Endothelial cell of umbilical vein (primary cell): ENCODE measurements at regions not wholly inside any gene's neighbourhood (a gene's known extent, or its start where the extent isn't known, plus 50 kb on each side); places are given as distances from the start of the nearest gene placed in this dataset.

Source experiments
- BruUV-seq: library from RNA; stranded (reverse); fragments of 400-500 nt; replicated peaks from 2 replicates; lab custom pipeline; 2021; lab: Mats Ljungman, UMichigan
- CTCF ChIA-PET: fragments of 300-600, 350-600 bp; sonication (Branson Sonifier 250); formaldehyde crosslinking; loops from one replicate; lab custom pipeline; 2021; ENCODE audit warnings: antibody characterized with exemption, inconsistent platforms; lab: Charles Lee
- POLR2A ChIA-PET: fragments of 300-600, 350-600 bp; sonication (Branson Sonifier 250); formaldehyde crosslinking; loops from one replicate; lab custom pipeline; 2021; ENCODE audit warnings: antibody characterized with exemption, inconsistent platforms; lab: Charles Lee
- DNase-seq: peaks from one replicate; pipeline ENCODE4 v3.0.0-alpha.2; 2011; ENCODE audit warnings: low read depth, low spot score
- FAIRE-seq: peaks from 2 replicates; lab custom pipeline; 2011; peaks lifted over from hg19 to GRCh38; lab: Jason Lieb, UNC
- H2AFZ ChIP-seq: 2 replicates; pipeline ENCODE4 v1.6.0; 2012; ENCODE audit warnings: low read depth, low read length, control low read depth, inconsistent platforms
- H3K27ac ChIP-seq: 2 replicates; pipeline ENCODE4 v1.5.1; 2011; ENCODE audit warnings: low read depth, mild to moderate bottlenecking, control low read depth, low read length, moderate library complexity; ENCODE audit not compliant: insufficient read depth
- H3K27me3 ChIP-seq, 2 experiments: 2 replicates each; pipeline versions ENCODE4 v1.6.0 to v1.6.1; 2011; ENCODE audit warnings: low read length in 2 of 2, mixed read lengths in 1 of 2; ENCODE audit not compliant: control insufficient read depth in 2 of 2, insufficient read depth in 2 of 2
- H3K36me3 ChIP-seq, 2 experiments: 2 replicates in 1 of 2; 3 replicates in 1 of 2; pipeline ENCODE4 v1.5.1; 2011; ENCODE audit warnings: low read length in 2 of 2, mild to moderate bottlenecking in 1 of 2, moderate library complexity in 1 of 2; ENCODE audit not compliant: control insufficient read depth in 2 of 2, insufficient read depth in 2 of 2; ENCODE audit errors: extremely low read depth in 1 of 2
- H3K4me1 ChIP-seq: 3 replicates; pipeline ENCODE4 v1.5.1; 2011; ENCODE audit warnings: mild to moderate bottlenecking, low read length; ENCODE audit not compliant: control insufficient read depth, insufficient read depth; ENCODE audit errors: extremely low read depth
- H3K4me2 ChIP-seq: 2 replicates; pipeline ENCODE4 v1.6.1; 2011; ENCODE audit warnings: low read length, control low read depth, mixed read lengths; ENCODE audit not compliant: insufficient read depth
- H3K4me3 ChIP-seq, 3 experiments: fragments of 200-600 bp in 1 of 3; sonication (generic), shearing (Covaris generic) in 1 of 3; replicated peaks in 1 of 3; 2 replicates each; pipeline ENCODE4 v1.5.1; 2011 to 2016; ENCODE audit warnings: control low read depth in 3 of 3, low read length in 3 of 3, mild to moderate bottlenecking in 2 of 3, inconsistent platforms in 1 of 3, low read depth in 1 of 3, moderate library complexity in 1 of 3; ENCODE audit not compliant: insufficient read depth in 1 of 3
- H3K79me2 ChIP-seq: 2 replicates; pipeline ENCODE4 v1.6.0; 2012; ENCODE audit warnings: low read length, inconsistent platforms; ENCODE audit not compliant: control insufficient read depth, insufficient read depth
- H3K9ac ChIP-seq: replicated peaks from 2 replicates; pipeline ENCODE3; 2011; ENCODE audit warnings: low read length, control low read depth; ENCODE audit not compliant: insufficient read depth; ENCODE audit errors: extremely low read depth
- H3K9me1 ChIP-seq: replicated peaks from 3 replicates; pipeline ENCODE4 v1.6.0; 2011; ENCODE audit warnings: mild to moderate bottlenecking, low read length; ENCODE audit not compliant: control insufficient read depth, insufficient read depth; ENCODE audit errors: extremely low read depth
- H3K9me3 ChIP-seq: replicated peaks from 2 replicates; pipeline ENCODE4 v1.5.1; 2012; ENCODE audit warnings: low read length, inconsistent platforms; ENCODE audit not compliant: control insufficient read depth, insufficient read depth
- H4K20me1 ChIP-seq: replicated peaks from 2 replicates; pipeline ENCODE3; 2011; ENCODE audit warnings: mild to moderate bottlenecking, low read length; ENCODE audit not compliant: control insufficient read depth, insufficient read depth; ENCODE audit errors: extremely low read depth
- EZH2 ChIP-seq: IDR thresholded peaks from 2 replicates; pipeline ENCODE4 v1.6.1; 2012; ENCODE audit warnings: borderline replicate concordance, low read depth, mild to moderate bottlenecking, moderate library complexity, low read length, inconsistent platforms; ENCODE audit not compliant: severe bottlenecking
- FOS ChIP-seq: IDR thresholded peaks from 2 replicates; pipeline ENCODE4 v1.6.1; 2011; ENCODE audit warnings: mild to moderate bottlenecking, low read length, moderate library complexity, borderline replicate concordance; ENCODE audit not compliant: insufficient read depth
- GATA2 ChIP-seq: IDR thresholded peaks from 2 replicates; pipeline ENCODE4 v1.7.0; 2011; ENCODE audit warnings: low read depth, mild to moderate bottlenecking, moderate library complexity, mixed read lengths, low read length; ENCODE audit not compliant: insufficient read length, insufficient read depth
- JUN ChIP-seq: IDR thresholded peaks from 2 replicates; pipeline ENCODE4 v1.6.1; 2011; ENCODE audit warnings: borderline replicate concordance, low read depth; ENCODE audit not compliant: insufficient read length, insufficient read depth
- MYC ChIP-seq: IDR thresholded peaks from one replicate; pipeline ENCODE4 v1.6.1; 2011; ENCODE audit warnings: mild to moderate bottlenecking, low read depth, low read length
- POLR2A ChIP-seq: IDR thresholded peaks from 2 replicates; pipeline ENCODE4 v1.6.1; 2012; ENCODE audit warnings: low read depth, mild to moderate bottlenecking, control low read depth, low read length
- POLR2AphosphoS5 ChIP-seq: IDR thresholded peaks from 2 replicates; pipeline ENCODE4 v1.6.1; 2012; ENCODE audit warnings: low read depth, mild to moderate bottlenecking, control low read depth, low read length, moderate library complexity; ENCODE audit not compliant: insufficient read depth
- dilution Hi-C: fragments of 300-500 bp; cut with MboI; formaldehyde crosslinking; loops from one replicate; pipeline ENCODE4 v1.15.0; 2019; ENCODE audit warnings: low sequenced_read_pairs; ENCODE audit not compliant: extremely low pct_ligation_motif_present
- intact Hi-C: fragments of 100-400 bp; cut with micrococcal nuclease; formaldehyde crosslinking; loops from one replicate; pipeline ENCODE4 v1.10.0; 2022
- TF ChIP-seq, protein P1 (sequence below), 2 donors: IDR thresholded peaks; 1 replicate in 1 of 2; 2 replicates in 1 of 2; pipeline ENCODE4 v1.5.1; 2011; ENCODE audit warnings: low read length in 2 of 2, mild to moderate bottlenecking in 2 of 2, moderate library complexity in 2 of 2, control low read depth in 1 of 2, inconsistent platforms in 1 of 2, low read depth in 1 of 2; ENCODE audit not compliant: insufficient read depth in 1 of 2; ENCODE audit errors: extremely low read depth in 1 of 2
- TF ChIP-seq, protein P2 (sequence below): IDR thresholded peaks from 2 replicates; pipeline ENCODE4 v1.6.1; 2011; ENCODE audit not compliant: insufficient read depth, insufficient read length

DNA sequence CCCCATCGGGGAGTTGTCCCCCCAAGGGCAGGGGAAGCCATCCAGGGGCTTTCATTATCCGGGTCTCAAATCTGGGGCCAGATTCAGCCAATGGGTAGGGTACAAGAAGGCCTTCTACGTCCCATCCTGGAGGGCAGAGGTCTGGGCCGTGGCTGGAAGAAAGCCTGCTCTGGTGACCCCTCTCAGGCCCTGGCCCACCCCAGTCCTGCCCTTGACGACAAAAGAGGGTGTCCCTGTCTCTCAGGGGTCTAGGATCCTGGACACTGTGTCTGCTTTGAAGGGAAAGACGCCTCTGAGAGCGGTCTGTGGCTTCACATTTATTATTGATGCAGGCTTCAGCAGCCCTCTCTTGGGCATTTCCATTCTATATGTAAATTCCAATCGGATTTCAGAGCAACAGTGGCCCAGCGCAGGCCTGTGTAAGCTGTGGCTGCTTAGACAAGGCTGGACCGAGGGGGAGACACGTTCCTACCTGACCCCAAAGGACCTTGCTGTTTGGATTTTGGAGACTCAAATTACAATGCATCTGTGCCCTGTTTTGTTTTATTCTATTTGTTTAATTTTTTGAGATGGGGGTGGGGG is 83.2 kb upstream of the BAIAP2L1 start:
- Histone ChIP-seq H2AFZ (no peak overlapping the region), H3K9me3 (peaks cover 3% of the 10 kb centered on the region), H3K4me3 (no peak overlapping the region), H3K4me1 (no peaks in the 10 kb centered on the region), H3K9ac (no peak overlapping the region), H4K20me1 (no peaks in the 10 kb centered on the region), H3K36me3 (no peaks in the 10 kb centered on the region), H3K9me1 (no peaks in the 10 kb centered on the region), H3K27ac (no peak overlapping the region), H3K27me3 (no peaks in the 10 kb centered on the region), H3K79me2 (no peaks in the 10 kb centered on the region), H3K4me2 (no peak overlapping the region)
- BruUV-seq = no TSS peak
- no peak for DNase-seq
- CTCF ChIA-PET = no interaction called here
- TF ChIP-seq POLR2AphosphoS5 (no peak), JUN (no peak), MYC (no peak)
- POLR2A ChIA-PET = no interaction called here
- intact Hi-C loops = no loop called here
- dilution Hi-C loops = no loop called here
- FAIRE-seq = no peak

DNA sequence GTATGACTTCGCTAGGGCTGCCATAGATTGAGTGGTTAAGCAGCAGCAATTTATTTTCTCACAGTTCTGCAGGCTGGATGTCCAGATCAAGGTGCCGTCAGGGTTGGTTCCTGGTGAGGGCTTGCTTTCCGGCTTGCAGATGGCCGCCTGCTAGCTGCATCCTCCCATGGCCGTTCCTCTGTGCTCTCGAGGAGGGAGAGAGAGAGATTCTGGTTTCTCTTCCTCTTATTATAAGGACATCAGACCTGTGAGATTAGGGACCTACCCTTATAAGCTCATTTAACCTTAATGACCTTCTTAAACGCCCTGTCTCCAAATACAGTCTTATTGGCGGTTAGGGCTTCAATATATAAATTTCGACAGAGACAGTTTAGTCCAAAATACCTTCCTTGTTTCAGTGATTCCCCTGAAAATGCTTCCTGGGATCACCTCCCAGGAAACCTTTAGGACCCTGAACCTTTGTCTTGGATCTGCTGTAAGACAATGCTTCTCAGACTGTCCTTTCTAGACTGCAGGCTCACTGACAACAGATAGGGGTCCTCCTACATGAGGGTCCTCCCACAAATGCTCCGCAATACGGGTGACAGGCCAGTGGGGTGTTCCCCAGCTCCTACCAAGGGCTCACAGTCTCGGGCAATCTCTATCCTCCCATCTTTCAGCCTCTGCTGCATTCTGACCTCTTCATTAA is 82.5 kb upstream of the BAIAP2L1 start:
- intact Hi-C loops (no loop called here), dilution Hi-C loops (no loop called here)
- DNase-seq (no peak), FAIRE-seq (no peak)
- BruUV-seq = no TSS peak
- Histone ChIP-seq H3K4me2 (no peak overlapping the region), H3K36me3 (no peaks in the 10 kb centered on the region), H3K4me1 (no peaks in the 10 kb centered on the region), H2AFZ (no peak overlapping the region), H3K27me3 (no peaks in the 10 kb centered on the region), H4K20me1 (no peaks in the 10 kb centered on the region), H3K79me2 (no peaks in the 10 kb centered on the region), H3K9ac (no peak overlapping the region), H3K9me3 (peaks cover 3% of the 10 kb centered on the region), H3K9me1 (no peaks in the 10 kb centered on the region), H3K4me3 (no peak overlapping the region), H3K27ac (no peak overlapping the region)
- TF ChIP-seq, protein P1, sequence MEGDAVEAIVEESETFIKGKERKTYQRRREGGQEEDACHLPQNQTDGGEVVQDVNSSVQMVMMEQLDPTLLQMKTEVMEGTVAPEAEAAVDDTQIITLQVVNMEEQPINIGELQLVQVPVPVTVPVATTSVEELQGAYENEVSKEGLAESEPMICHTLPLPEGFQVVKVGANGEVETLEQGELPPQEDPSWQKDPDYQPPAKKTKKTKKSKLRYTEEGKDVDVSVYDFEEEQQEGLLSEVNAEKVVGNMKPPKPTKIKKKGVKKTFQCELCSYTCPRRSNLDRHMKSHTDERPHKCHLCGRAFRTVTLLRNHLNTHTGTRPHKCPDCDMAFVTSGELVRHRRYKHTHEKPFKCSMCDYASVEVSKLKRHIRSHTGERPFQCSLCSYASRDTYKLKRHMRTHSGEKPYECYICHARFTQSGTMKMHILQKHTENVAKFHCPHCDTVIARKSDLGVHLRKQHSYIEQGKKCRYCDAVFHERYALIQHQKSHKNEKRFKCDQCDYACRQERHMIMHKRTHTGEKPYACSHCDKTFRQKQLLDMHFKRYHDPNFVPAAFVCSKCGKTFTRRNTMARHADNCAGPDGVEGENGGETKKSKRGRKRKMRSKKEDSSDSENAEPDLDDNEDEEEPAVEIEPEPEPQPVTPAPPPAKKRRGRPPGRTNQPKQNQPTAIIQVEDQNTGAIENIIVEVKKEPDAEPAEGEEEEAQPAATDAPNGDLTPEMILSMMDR (IDR thresholded peaks at IDR 0.05; ENCODE audit: extremely low read depth in 1 of 2, insufficient read depth in 1 of 2, low read depth in 1 of 2, low read length in 2 of 2) = no peak
- no peak for TF ChIP-seq POLR2AphosphoS5
- TF ChIP-seq FOS = no peak
- TF ChIP-seq JUN = no peak
- no peak for TF ChIP-seq MYC
- TF ChIP-seq GATA2 = no peak
- TF ChIP-seq, protein P2, sequence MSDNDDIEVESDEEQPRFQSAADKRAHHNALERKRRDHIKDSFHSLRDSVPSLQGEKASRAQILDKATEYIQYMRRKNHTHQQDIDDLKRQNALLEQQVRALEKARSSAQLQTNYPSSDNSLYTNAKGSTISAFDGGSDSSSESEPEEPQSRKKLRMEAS = no peak
- TF ChIP-seq EZH2 = no peak
- TF ChIP-seq POLR2A = no peak
- ChIA-PET CTCF (no interaction called here), POLR2A (no interaction called here)
